Stomach (tissue), 8 donors: ENCODE measurements at regions not wholly inside any gene's neighbourhood (a gene's known extent, or its start where the extent isn't known, plus 50 kb on each side); places are given as distances from the start of the nearest gene placed in this dataset.

Experiments used
- DNase-seq, 2 donors: peaks; one replicate each; pipeline versions ENCODE4 v3.0.0 to v3.0.0-alpha.2; 2013 to 2019
- H3K27ac ChIP-seq, 5 donors: fragments of 200-600 bp in 4 of 5; sonication (generic) in 4 of 5; one replicate each; pipeline ENCODE4 v1.5.1; 2013 to 2019; ENCODE audit warnings: mild to moderate bottlenecking in 1 of 5, moderate library complexity in 1 of 5
- H3K27me3 ChIP-seq, 3 donors: fragments of 200-600 bp; sonication (generic); one replicate each; pipeline ENCODE4 v1.5.1; 2017 to 2019; ENCODE audit warnings: mixed run types in 1 of 3
- H3K36me3 ChIP-seq, 4 donors: fragments of 200-600 bp; sonication (generic); 1 replicate in 3 of 4; 2 replicates in 1 of 4; pipeline ENCODE4 v1.5.1; 2016 to 2019
- H3K4me1 ChIP-seq, 4 donors: fragments of 200-600 bp; sonication (generic); one replicate each; pipeline ENCODE4 v1.5.1; 2016 to 2019
- H3K4me3 ChIP-seq, 4 donors: fragments of 200-600 bp; sonication (generic) in 3 of 4; one replicate each; pipeline ENCODE4 v1.5.1; 2016 to 2019; ENCODE audit warnings: mild to moderate bottlenecking in 1 of 4
- H3K9me3 ChIP-seq, 4 donors: fragments of 200-600 bp; sonication (generic); one replicate each; pipeline ENCODE4 v1.5.1; 2016 to 2019
- EP300 ChIP-seq: sonication (generic); formaldehyde crosslinking; IDR thresholded peaks from one replicate; pipeline ENCODE4 v1.6.1; 2017; ENCODE audit warnings: antibody characterized with exemption
- POLR2A ChIP-seq, 4 donors: fragments of 450-650 bp; IDR thresholded peaks; one replicate each; pipeline ENCODE4 v1.6.1; 2016; ENCODE audit warnings: antibody characterized with exemption in 4 of 4, control low read depth in 2 of 4, mild to moderate bottlenecking in 1 of 4, moderate library complexity in 1 of 4
- POLR2AphosphoS5 ChIP-seq, 3 donors: sonication (generic); formaldehyde crosslinking; IDR thresholded peaks; one replicate each; pipeline ENCODE4 v1.6.1; 2016; ENCODE audit warnings: antibody characterized with exemption in 3 of 3
- WGBS, 5 donors: extraction: QIAGEN DNeasy Blood & Tissue Kit in 3 of 5; methylation state at CpG; one replicate each; pipeline versions ENCODE4 v1.1.5 to v1.1.7; 2013 to 2018; 5-methylcytosine and 5-hydroxymethylcytosine counted together
- intact Hi-C: fragments of 100-400 bp; cut with DNase I; formaldehyde crosslinking; loops from one replicate; pipeline ENCODE4 v1.15.1; 2023; ENCODE audit warnings: low total_unique reads
- TF ChIP-seq, protein P1 (sequence below), 7 experiments: fragments of 450-650 bp in 4 of 7; fragments of 200-600 bp in 3 of 7; sonication (generic) in 3 of 7; IDR thresholded peaks; one replicate each; pipeline ENCODE4 v1.5.1; 2016 to 2019; ENCODE audit warnings: antibody characterized with exemption in 7 of 7, control low read depth in 2 of 7, mild to moderate bottlenecking in 1 of 7
- donor health status: healthy with polysubstance abuse.
- donor health status: Bipolar disorder and iron deficiency.
- donor health status: healthy.

- peaks cover 0 to 48% (median 0%) of the 10 kb centered on the region in 3 donors for H3K27me3 ChIP-seq
These were observed 97.6 kb upstream of the SIM2 start for GRCh38 chr21:36601362-36601761.

DNA sequence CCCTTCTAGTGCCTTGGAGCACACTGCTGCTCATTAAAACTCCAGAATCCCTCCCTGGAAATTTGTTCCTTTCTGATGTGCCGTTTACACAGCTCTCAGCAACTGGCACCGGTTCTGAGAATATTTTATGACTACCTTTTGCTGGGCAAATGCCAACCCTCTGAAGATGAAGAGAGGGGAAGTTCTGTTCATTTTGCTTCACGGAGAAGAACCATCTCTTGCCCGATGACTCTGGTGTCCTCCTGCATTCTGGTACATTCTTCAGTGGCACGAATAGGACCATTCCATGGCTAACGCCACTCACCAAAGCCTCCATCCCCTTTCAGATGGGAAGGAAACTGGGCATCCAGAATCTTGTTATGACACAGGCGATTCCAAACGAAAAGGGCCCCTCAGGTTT is 96.2 kb upstream of the SIM2 start:
- peaks cover 0 to 47% (median 0%) of the 10 kb centered on the region in 3 donors for H3K27me3 ChIP-seq
- no peak for DNase-seq
- TF ChIP-seq, protein P1, sequence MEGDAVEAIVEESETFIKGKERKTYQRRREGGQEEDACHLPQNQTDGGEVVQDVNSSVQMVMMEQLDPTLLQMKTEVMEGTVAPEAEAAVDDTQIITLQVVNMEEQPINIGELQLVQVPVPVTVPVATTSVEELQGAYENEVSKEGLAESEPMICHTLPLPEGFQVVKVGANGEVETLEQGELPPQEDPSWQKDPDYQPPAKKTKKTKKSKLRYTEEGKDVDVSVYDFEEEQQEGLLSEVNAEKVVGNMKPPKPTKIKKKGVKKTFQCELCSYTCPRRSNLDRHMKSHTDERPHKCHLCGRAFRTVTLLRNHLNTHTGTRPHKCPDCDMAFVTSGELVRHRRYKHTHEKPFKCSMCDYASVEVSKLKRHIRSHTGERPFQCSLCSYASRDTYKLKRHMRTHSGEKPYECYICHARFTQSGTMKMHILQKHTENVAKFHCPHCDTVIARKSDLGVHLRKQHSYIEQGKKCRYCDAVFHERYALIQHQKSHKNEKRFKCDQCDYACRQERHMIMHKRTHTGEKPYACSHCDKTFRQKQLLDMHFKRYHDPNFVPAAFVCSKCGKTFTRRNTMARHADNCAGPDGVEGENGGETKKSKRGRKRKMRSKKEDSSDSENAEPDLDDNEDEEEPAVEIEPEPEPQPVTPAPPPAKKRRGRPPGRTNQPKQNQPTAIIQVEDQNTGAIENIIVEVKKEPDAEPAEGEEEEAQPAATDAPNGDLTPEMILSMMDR (IDR thresholded peaks at IDR 0.05), result no peak
- TF ChIP-seq EP300 (no peak), POLR2AphosphoS5 (IDR thresholded peaks at IDR 0.05) (no peak), POLR2A (IDR thresholded peaks at IDR 0.05) (no peak)
- intact Hi-C loops, result no loop called here
- no peaks in the 10 kb centered on the region for H3K36me3 ChIP-seq
- H3K4me1 ChIP-seq, result no peaks in the 10 kb centered on the region
- H3K27ac ChIP-seq, result no peak overlapping the region
- H3K4me3 ChIP-seq, result no peak overlapping the region
- peaks cover 4 to 8% (median 6%) of the 10 kb centered on the region in 4 donors for H3K9me3 ChIP-seq
- 76 to 83% (median 82%) methylated on average over 8 of the region's 8 CpGs for WGBS, 5 donors

More at GRCh38 chr21:36601362-36601761, 97.6 kb upstream of the SIM2 start:
- Histone ChIP-seq H3K9me3 (peaks cover 4 to 8% (median 6%) of the 10 kb centered on the region in 4 donors), H3K4me3 (no peak overlapping the region), H3K27ac (no peak overlapping the region), H3K36me3 (no peaks in the 10 kb centered on the region), H3K4me1 (no peaks in the 10 kb centered on the region)
- intact Hi-C loops, result no loop called here
- TF ChIP-seq POLR2AphosphoS5 (IDR thresholded peaks at IDR 0.05) (no peak), EP300 (no peak), POLR2A (IDR thresholded peaks at IDR 0.05) (no peak)
- TF ChIP-seq, protein P1 (IDR thresholded peaks at IDR 0.05), result no peak
- 55 to 64% (median 61%) methylated on average over 3 of the region's 3 CpGs for WGBS, 5 donors
- no peak for DNase-seq

GRCh38 chr21:36603221-36603620 is 95.7 kb upstream of the SIM2 start:
- Histone ChIP-seq H3K27me3 (peaks cover 0 to 47% (median 0%) of the 10 kb centered on the region in 3 donors), H3K36me3 (no peaks in the 10 kb centered on the region), H3K4me1 (no peaks in the 10 kb centered on the region), H3K27ac (no peak overlapping the region), H3K9me3 (peaks cover 4 to 8% (median 6%) of the 10 kb centered on the region in 4 donors), H3K4me3 (no peak overlapping the region)
- intact Hi-C loops, result no loop called here
- 44 to 79% (median 59%) methylated on average over 2 of the region's 2 CpGs for WGBS, 5 donors
- TF ChIP-seq, protein P1 (IDR thresholded peaks at IDR 0.05), result no peak
- no peak for DNase-seq

GRCh38 chr21:36605426-36605825 is 93.5 kb upstream of the SIM2 start:
- Histone ChIP-seq H3K4me3 (no peak overlapping the region), H3K27me3 (peaks cover 0 to 43% (median 0%) of the 10 kb centered on the region in 3 donors), H3K9me3 (peaks cover 0 to 9% (median 7%) of the 10 kb centered on the region in 4 donors), H3K27ac (no peak overlapping the region), H3K36me3 (no peaks in the 10 kb centered on the region), H3K4me1 (no peaks in the 10 kb centered on the region)
- no peak for DNase-seq
- TF ChIP-seq, protein P1 (IDR thresholded peaks at IDR 0.05), result no peak
- TF ChIP-seq POLR2AphosphoS5 (IDR thresholded peaks at IDR 0.05), result no peak
- TF ChIP-seq POLR2A (IDR thresholded peaks at IDR 0.05), result no peak
- TF ChIP-seq EP300, result no peak
- intact Hi-C loops, result no loop called here
- WGBS, 5 donors, result 66 to 77% (median 74%) methylated on average over 7 to 8 of the region's 8 CpGs
